GM11168 (cell line): ENCODE measurements at regions not wholly inside any gene's neighbourhood (a gene's known extent, or its start where the extent isn't known, plus 50 kb on each side); places are given as distances from the start of the nearest gene placed in this dataset.

Experiments used
- in situ Hi-C: fragments of 300-500 bp; cut with MboI; formaldehyde crosslinking; loops from one replicate; pipeline ENCODE4 v1.12.0; 2022; ENCODE audit warnings: low sequenced_read_pairs; ENCODE audit not compliant: unreplicated experiment

- in situ Hi-C loops = no loop called here
Observed at GRCh38 chr13:40221460-40222201, 444.8 kb downstream of the FOXO1 start.

- in situ Hi-C loops = no loop called here
Observed at GRCh38 chr13:40223585-40223984, 442.9 kb downstream of the FOXO1 start.

- in situ Hi-C loops = no loop called here
Observed at GRCh38 chr13:40228496-40228895, 437.9 kb downstream of the FOXO1 start.

- in situ Hi-C loops = no loop called here
Observed at GRCh38 chr13:40228990-40229389, 437.5 kb downstream of the FOXO1 start.

DNA sequence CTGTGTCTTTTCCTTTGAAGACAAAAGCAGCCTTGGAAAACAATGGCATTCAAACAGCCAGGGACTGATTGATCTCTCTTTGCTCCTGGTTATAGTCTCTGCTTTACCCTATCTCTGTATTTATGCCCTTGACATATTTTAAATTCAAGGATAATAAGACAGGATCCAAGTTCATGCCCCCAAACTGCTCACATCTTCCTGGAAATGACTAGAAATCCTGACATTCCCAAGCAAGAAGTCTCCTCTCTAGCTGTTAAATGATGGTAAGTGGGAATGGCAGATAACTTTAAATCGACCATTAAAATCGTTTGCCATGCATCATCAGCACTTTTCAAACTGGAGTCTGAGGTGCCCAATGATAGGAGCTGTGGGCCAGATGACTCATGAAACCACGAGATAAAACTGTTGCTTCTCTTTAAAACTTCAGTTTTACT, 435.6 kb downstream of the FOXO1 start:
- in situ Hi-C loops = no loop called here

DNA sequence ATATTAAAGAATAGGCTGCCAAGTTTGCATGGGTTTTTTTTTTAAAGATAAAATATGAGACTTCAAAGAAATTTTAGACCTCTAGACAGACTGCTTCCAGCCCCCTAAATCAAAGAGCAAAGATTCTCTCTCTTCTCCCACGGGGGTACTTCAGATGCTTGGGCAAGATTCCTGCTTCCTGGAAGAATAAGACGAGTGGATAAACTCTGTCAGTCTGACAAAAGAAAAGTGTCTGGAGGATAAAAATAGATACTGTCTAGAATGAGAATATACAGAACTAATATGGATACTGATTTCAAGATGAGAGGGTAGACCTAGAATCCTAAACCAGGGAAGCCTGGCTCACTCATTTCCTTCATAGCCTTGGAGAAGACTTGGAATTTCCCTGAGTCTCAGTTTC, 435.1 kb downstream of the FOXO1 start:
- in situ Hi-C loops = no loop called here

GRCh38 chr13:40231751-40232150, 434.7 kb downstream of the FOXO1 start:
- in situ Hi-C loops = no loop called here

- in situ Hi-C loops = no loop called here
Observed at GRCh38 chr13:40232311-40233040, 434.0 kb downstream of the FOXO1 start.

DNA sequence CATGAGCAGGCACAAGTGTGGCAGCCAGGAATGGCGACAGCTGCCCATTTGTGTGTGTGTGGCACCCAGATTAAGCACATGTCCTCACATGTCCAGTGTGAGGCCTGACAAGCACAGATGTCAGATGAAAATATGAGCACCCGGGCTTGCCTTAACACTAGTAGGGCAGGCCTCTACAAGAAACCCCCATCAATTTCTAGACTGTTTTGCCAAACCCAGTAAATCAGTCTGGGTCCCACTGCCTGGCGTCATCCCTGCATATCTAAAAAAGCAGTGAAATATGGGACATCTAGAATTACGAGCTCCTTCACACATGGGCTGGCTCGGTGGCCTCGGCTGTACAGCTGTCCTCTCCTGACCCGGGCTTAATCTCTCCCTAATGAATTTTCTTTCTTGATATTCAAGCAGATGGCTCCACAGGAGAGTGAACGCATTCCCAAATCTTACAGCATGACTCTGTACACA, 432.7 kb downstream of the FOXO1 start:
- in situ Hi-C loops = no loop called here

DNA sequence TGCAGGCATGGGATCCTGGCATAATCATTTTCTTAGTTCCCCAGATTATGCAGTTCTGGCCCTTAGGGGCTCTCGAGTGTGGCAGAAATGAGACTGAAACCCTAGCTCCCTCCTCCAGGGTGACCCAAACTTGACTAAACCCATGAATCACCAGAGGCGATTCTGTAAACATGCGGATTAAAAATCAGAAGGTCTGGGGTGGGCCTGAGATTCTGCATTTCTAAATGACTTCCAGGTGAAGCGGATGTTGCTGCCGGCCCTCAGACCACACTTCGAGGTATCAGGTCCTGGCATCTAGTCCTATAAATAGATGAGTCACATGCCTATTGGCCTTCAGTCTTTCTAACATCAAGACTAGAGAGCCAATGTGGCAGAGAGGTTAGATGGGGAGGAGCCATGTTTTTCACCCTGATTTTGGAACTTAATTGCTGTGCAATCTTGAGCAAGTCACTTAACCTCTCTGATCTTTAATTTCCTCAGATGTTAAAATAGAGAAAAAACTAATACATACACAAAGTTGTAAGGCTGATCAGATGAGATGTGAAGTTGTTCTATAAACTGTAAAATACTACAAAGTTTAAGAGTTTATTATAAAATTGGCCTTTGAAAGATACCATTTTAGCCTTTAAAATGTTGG, 431.2 kb downstream of the FOXO1 start:
- in situ Hi-C loops = loop anchor here (5.0 kb wide), 1 partner anchor 38 kb away; no protein-coding TSS in a partner anchor

GRCh38 chr13:40236566-40237168, 429.8 kb downstream of the FOXO1 start:
- in situ Hi-C loops = loop anchor here (5.0 kb wide), 1 partner anchor 39 kb away; no protein-coding TSS in a partner anchor

GRCh38 chr13:40238761-40239160, 427.7 kb downstream of the FOXO1 start:
- in situ Hi-C loops = loop anchor here (5.0 kb wide), 1 partner anchor 41 kb away; no protein-coding TSS in a partner anchor

GRCh38 chr13:40240293-40240692, 426.1 kb downstream of the FOXO1 start:
- in situ Hi-C loops = no loop called here

DNA sequence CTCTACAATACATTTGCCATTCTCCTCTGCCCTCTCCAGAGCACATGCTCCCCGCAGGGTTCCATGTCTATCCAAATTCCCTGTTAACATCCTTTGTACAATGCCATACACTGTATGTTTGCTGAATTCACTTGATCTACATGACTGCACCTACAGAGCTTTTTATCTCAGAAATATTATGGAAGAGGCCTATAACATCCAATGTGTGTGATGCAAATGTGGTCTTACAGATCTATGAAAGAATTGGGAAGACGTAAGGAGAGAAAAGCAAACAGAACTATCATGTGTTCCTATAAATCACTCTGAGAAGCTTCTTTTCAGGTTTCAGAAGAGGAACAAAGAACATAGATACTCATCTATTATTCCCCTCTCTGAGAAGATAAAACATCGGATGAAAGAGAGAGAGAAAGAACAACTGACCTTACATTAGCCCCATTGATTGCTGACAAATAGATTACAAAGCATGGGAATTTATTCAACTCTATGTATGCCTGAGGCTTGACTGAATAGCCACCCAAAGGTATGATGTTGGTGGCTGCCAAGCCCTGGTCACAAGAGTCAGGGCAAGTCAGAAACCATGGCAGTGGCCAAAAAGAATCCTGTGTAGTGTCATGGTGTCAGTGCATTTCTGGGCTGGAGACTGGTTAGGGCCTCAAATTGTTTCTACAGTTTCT, 425.2 kb downstream of the FOXO1 start:
- in situ Hi-C loops = no loop called here

GRCh38 chr13:40243047-40243446, 423.4 kb downstream of the FOXO1 start:
- in situ Hi-C loops = no loop called here

GRCh38 chr13:40243982-40244381, 422.5 kb downstream of the FOXO1 start:
- in situ Hi-C loops = no loop called here

DNA sequence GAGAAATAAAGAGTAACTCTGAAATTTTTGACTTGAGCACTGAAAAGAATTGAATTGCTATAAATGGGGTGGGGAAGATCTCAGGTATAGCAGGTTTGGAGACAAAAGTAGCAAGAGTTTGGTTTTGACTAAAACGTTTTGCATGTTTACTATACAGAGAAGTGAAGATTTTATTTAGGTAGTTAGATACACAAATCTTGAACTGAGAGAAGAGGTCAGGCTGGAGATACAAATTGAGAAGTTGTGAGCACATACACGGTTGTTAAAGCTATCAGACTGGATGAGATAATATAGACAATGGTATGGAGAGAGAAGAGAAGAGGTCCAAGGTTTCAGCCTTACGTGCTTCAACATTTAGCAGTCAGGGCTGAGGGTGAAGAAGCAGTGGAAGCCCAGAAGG, 420.9 kb downstream of the FOXO1 start:
- in situ Hi-C loops = no loop called here

- in situ Hi-C loops = no loop called here
Observed at GRCh38 chr13:40247845-40248244, 418.6 kb downstream of the FOXO1 start.

DNA sequence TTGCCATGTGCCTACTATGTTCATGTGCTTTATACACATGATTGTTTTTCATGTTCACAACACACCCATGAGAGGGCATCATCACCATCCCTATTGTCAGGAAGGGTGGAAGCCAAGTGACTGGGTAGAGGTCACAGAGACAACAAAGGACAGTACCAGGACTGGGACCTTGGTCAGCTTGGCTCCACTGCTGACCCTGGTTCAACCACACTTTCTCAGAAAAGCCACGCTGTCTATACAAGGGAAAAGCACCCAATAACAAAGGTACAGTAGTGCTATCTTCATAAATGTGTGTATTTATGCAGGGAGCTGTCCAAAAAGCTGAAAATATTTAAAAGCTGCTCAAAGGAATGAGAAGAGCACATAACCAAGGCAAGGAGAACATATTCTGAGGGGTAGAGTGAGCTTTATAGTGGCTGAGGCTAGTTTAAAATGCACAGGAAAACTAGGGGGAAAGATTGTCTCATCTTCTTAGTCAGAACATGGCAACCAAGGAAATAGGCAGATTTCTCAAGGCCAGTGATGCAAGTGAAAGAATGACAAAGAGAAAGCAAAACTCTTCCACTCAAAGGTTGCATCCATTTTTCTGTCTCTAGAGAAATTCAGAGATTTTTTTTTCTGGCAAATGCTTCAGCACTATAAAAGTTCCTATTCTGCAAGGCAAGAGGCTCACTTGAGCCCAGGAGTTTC, 415.0 kb downstream of the FOXO1 start:
- in situ Hi-C loops = no loop called here
